ENCODE measurements at regions not wholly inside any gene's neighbourhood (a gene's known extent, or its start where the extent isn't known, plus 50 kb on each side); places are given as distances from the start of the nearest gene placed in this dataset.

DNA sequence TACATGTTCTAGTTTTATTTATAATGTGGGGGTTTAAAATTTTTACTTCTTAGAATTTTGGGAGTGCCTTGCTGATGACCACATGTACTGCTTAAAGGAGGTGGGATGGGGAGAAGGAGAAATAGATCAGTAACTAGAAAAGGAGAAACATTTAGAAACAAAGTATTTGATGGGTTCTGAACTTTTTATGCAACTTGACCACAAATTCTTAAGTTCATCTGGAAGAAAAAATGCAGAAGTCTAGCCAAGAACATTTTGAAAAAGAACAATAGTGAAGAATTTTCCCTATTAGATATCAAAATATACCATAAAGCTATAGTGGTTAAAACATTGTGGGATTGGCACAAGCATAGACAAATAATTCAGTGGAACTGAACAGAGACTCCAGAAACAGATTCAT lies 73.3 kb upstream of the AMPD3 start:
- Histone ChIP-seq H3K4me1 (no peaks in the 10 kb centered on the region), H3K27me3 (no peaks in the 10 kb centered on the region), H3K9me3 (no peaks in the 10 kb centered on the region), H3K36me3 (no peaks in the 10 kb centered on the region), H3K4me3 (ENCODE audit: low read depth, low read length) (no peak overlapping the region)
- DNase-seq: no peak
- TF ChIP-seq, protein P1, sequence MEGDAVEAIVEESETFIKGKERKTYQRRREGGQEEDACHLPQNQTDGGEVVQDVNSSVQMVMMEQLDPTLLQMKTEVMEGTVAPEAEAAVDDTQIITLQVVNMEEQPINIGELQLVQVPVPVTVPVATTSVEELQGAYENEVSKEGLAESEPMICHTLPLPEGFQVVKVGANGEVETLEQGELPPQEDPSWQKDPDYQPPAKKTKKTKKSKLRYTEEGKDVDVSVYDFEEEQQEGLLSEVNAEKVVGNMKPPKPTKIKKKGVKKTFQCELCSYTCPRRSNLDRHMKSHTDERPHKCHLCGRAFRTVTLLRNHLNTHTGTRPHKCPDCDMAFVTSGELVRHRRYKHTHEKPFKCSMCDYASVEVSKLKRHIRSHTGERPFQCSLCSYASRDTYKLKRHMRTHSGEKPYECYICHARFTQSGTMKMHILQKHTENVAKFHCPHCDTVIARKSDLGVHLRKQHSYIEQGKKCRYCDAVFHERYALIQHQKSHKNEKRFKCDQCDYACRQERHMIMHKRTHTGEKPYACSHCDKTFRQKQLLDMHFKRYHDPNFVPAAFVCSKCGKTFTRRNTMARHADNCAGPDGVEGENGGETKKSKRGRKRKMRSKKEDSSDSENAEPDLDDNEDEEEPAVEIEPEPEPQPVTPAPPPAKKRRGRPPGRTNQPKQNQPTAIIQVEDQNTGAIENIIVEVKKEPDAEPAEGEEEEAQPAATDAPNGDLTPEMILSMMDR (IDR thresholded peaks at IDR 0.05; ENCODE audit: low read depth, low read length): no peak

DNA sequence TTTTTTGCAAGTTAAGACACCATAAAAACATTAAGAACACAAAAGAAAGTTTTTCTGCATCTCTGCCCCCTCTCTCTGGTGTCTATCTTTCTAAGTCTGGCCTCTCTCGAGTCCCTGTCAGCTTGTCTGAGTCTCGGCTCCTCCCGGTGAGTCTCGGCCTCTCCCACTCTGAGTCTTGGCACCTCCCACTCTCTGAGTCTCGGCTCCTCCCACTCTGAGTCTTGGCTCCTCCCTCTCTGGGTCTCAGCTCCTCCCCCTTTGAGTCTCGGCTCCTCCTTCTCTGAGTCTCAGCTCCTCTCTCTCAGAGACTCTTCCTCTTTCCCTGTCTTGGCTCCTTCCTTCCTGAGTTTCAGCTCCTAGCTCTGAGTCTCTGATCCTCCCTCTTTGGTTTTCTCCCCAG lies 72.5 kb upstream of the AMPD3 start:
- H3K4me1 ChIP-seq: no peaks in the 10 kb centered on the region
- no peaks in the 10 kb centered on the region for H3K27me3 ChIP-seq
- H3K9me3 ChIP-seq: no peaks in the 10 kb centered on the region
- DNase-seq: no peak
- TF ChIP-seq, protein P1 (IDR thresholded peaks at IDR 0.05; ENCODE audit: low read depth, low read length): no peak
- no peak overlapping the region for H3K4me3 ChIP-seq (ENCODE audit: low read depth, low read length)
- no peaks in the 10 kb centered on the region for H3K36me3 ChIP-seq

DNA sequence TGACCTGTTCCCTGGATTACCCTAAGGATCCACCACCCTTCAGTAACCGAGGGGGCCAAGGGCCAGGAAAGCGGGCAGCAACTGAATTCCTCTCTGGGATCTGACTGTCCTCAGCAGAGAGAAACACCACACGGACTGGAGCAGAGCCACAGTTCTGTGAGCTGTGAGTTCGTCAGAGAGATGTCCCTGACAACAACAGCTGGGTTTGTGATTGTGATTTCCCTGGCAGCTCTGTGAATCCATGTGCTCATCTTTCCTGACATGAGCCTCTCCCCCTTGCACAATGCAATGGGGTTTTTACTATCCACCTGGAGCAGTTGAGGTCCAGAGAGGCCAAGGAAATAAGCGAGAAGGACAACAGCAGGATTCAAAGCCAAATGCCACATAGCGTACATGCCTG lies 69.4 kb upstream of the AMPD3 start:
- no peaks in the 10 kb centered on the region for H3K27me3 ChIP-seq
- H3K4me1 ChIP-seq: no peaks in the 10 kb centered on the region
- no peaks in the 10 kb centered on the region for H3K9me3 ChIP-seq
- TF ChIP-seq, protein P1 (IDR thresholded peaks at IDR 0.05; ENCODE audit: low read depth, low read length): no peak
- H3K4me3 ChIP-seq (ENCODE audit: low read depth, low read length): no peak overlapping the region
- DNase-seq: no peak
- no peaks in the 10 kb centered on the region for H3K36me3 ChIP-seq

DNA sequence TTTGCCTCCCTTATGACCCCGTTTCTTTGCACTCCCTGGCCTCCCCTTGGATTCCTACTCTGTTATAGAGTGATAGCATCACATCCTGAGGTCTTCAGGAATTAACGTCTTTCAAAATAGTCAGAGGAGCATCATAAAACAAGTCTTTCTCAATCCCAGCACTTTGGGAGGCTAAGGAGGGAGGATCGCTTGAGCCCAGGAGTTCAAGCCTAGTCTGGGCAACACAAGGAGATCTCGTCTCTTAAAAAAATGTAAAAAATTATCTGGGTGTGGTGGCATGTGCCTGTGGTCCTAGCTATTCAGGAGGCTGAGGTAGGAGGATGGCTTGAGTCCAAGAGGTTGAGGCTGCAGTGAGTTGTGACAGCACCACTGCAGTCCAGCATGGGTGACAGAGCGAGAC lies 68.7 kb upstream of the AMPD3 start:
- Histone ChIP-seq H3K9me3 (no peaks in the 10 kb centered on the region), H3K27me3 (no peaks in the 10 kb centered on the region), H3K4me3 (ENCODE audit: low read depth, low read length) (no peak overlapping the region), H3K4me1 (no peaks in the 10 kb centered on the region), H3K36me3 (no peaks in the 10 kb centered on the region)
- TF ChIP-seq, protein P1 (IDR thresholded peaks at IDR 0.05; ENCODE audit: low read depth, low read length): no peak
- DNase-seq: no peak

DNA sequence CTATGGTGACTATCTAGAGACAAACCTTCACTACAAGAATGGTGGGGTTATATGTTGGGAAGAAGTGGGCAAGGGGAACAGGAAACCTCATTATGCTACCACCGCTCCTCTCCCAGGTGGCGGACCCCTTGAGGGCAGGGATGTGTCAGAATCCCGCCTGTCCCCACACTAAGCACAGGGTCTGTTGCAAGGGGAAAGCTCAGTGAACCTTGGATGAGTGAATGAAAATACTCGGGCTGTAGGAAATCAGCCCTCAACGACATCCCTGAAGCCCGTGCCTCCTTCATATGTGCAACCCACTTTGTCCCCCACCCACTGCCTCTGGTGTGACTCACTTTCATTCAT lies 68.2 kb upstream of the AMPD3 start:
- TF ChIP-seq, protein P1 (IDR thresholded peaks at IDR 0.05; ENCODE audit: low read depth, low read length): no peak
- Histone ChIP-seq H3K27me3 (no peaks in the 10 kb centered on the region), H3K36me3 (no peaks in the 10 kb centered on the region), H3K4me3 (ENCODE audit: low read depth, low read length) (no peak overlapping the region), H3K9me3 (no peaks in the 10 kb centered on the region), H3K4me1 (no peaks in the 10 kb centered on the region)
- DNase-seq: no peak

DNA sequence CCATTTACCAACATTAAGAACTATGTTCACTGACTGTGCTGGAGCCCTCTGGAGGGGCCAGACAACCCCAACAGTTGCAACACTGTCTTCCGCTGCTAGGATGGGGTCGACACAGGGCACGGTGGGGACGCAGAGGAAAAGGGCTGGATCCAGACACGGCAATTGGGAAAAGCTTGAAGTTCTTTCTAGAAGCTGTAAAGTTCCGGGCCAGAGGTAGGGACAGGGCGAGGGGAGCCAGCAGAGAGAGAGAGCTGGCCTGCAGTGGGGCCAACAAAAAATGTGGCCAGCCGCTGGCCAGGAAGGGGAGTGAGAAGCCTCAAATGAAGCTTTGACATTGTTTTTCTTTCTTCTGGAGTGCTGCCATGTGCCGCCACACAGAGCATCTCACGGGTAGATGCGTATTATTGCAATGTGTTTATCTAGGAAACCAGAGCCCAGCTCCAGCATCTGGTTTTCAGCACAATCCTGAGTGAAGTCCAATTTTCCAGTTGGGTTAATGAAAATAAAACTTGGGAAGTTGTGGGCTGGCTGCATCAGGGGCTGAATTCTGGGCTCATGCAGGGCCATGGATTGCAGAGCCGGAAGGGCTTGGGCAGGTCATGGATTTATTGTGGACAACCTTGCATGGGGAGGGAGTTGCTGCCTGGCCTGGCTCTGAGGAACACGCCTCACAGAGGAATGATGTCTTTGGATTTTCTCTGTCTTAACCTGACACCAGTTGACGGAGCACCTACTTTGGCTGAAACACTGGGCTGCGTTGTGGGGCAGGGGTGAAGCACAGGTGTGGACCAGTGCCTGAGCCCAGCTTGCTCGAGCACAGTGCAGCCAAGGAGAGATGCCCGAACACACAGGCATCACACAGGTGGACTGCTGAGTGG lies 67.6 kb upstream of the AMPD3 start:
- DNase-seq: no peak
- TF ChIP-seq, protein P1 (IDR thresholded peaks at IDR 0.05; ENCODE audit: low read depth, low read length): no peak
- no peaks in the 10 kb centered on the region for H3K4me1 ChIP-seq
- H3K27me3 ChIP-seq: no peaks in the 10 kb centered on the region
- no peaks in the 10 kb centered on the region for H3K9me3 ChIP-seq
- no peaks in the 10 kb centered on the region for H3K36me3 ChIP-seq
- H3K4me3 ChIP-seq (ENCODE audit: low read depth, low read length): no peak overlapping the region
